ENCODE measurements at regions not wholly inside any gene's neighbourhood (a gene's known extent, or its start where the extent isn't known, plus 50 kb on each side); places are given as distances from the start of the nearest gene placed in this dataset.
"Not testable (repeated sequence)": the region's sequence is repeated elsewhere in the genome, so short reads cannot be mapped to it uniquely, and the experiment has no call there.

DNA sequence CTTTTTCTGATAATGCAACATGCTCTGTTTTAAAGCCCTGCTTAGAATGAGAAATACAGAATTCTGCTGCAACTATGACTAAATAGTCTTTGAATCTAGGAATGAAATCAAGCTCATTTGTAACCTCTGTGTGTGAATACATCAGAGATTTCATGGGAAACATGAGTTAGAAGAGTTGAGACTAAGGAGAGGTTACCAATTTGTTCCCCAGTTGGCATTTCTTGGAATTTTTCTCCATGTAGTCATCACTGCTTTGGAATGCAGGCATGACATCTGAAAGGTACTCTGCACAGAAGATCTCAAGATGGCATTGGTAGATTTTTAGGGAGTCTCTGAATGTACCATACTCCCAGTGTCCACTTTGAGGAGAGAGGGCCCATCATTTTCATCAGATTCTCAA lies 237.2 kb downstream of the TFAP2A start:
- no peak for DNase-seq (ENCODE audit: low spot score)

DNA sequence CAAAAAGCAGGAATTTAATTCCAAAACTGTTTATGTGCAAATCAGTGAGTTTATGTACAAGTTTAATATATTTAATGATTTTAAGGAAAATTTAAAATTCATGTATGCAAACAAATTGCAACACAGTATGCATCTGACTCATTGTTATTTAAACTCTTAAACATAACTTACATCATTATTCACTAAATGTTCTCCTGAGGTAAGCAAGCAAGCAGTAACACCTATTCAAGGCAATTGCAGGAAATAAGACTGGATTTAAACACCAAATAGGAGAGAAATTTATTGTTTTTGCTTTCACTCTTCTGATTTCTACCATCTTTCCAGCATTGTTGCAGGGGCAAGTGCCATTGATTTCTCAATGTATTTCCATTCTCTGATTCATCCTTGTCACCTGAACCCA lies 239.5 kb downstream of the TFAP2A start:
- no peak for DNase-seq (ENCODE audit: low spot score)

DNA sequence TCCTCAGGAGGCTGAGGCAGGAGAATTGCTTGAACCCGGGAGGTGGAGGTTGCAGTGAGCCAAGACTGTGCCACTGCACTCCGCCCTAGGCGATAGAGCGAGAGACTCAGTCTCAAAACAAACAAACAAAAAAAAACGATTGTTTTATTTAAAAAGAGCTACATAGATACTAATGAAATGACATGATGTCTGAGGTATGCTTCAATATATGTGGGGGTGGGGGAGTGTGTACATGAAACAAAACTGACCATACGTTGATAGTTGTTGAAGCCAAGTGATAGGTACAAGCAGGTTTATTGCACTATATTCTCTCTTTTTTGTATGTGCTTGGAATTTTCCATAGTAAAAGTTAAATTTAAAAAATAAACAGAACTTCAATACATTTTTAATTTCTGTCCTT lies 240.1 kb downstream of the TFAP2A start:
- no peak for DNase-seq (ENCODE audit: low spot score)

DNA sequence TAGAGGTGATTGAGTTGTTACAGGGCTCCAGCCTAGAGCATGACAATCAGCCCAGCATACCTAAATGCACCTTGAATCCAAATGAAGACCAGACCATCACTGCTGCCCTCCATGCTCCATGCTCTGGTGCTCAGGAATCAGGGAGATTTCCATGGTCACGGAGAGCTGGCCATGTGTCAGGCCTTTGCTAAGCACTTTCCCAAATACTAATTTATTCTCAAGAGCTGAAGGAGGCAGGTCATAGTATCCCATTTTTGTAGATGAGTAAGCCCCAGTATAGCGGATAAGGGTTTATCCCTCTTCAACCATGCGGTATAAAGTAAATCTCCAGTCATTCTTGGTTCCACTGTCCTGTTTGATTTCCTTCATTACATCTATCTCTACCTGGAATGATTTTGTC lies 240.8 kb downstream of the TFAP2A start:
- no peak for DNase-seq (ENCODE audit: low spot score)

DNA sequence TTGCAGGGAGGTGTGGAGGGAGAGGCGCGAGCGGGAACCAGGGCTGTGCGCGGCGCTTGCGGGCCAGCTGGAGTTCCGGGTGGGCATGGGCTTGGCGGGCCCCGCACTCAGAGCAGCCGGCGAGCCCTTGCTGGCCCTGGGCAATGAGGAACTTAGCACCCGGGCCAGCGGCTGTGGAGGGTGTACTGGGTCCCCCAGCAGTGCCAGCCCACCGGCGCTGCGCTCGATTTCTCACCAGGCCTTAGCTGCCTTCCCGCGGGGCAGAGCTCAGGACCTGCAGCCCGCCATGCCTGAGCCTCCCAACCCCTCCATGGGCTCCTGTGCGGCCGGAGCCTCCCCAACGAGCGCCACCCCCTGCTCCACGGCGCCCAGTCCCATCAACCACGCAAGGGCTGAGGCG lies 243.2 kb downstream of the TFAP2A start:
- not testable (repeated sequence) for DNase-seq (ENCODE audit: low spot score)

DNA sequence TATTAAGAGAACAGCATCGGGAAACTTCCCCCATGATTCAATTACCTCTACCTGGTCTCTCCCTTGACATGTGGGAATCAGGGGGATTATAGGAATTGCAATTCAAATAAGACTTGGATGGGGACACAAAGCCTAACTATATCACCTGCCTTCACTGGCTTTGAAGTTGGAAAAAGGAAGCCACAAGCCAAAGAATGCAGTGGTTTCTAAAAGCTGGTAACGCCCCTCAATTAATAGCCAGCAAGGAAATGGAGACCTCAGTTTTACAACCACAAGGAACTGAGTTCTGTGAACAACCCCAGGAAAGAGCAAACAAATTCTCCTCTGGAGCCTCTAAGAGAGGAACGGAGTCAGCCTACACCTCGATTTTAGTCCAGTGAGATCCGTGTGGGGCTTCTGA lies 244.1 kb downstream of the TFAP2A start:
- no peak for DNase-seq (ENCODE audit: low spot score)

DNA sequence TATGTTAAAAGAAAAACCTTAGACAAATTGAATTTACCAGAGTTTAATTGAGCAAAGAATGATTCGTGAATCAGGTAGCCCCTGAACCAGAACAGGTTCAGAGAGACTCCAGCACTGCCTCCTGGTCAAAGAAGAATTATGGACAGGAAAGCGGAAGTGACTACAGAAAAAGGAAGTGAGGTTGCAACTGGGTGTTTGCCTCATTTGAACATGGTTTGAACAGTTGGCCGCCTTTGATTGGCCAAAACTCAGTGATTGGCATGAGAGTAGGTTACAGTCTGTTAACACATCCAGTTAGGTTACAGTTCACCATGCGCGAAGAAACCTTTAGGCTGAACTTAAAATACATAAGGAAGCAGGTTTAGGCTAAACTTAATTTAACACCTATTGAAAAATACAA lies 248.8 kb downstream of the TFAP2A start:
- DNase-seq (ENCODE audit: low spot score): no peak

DNA sequence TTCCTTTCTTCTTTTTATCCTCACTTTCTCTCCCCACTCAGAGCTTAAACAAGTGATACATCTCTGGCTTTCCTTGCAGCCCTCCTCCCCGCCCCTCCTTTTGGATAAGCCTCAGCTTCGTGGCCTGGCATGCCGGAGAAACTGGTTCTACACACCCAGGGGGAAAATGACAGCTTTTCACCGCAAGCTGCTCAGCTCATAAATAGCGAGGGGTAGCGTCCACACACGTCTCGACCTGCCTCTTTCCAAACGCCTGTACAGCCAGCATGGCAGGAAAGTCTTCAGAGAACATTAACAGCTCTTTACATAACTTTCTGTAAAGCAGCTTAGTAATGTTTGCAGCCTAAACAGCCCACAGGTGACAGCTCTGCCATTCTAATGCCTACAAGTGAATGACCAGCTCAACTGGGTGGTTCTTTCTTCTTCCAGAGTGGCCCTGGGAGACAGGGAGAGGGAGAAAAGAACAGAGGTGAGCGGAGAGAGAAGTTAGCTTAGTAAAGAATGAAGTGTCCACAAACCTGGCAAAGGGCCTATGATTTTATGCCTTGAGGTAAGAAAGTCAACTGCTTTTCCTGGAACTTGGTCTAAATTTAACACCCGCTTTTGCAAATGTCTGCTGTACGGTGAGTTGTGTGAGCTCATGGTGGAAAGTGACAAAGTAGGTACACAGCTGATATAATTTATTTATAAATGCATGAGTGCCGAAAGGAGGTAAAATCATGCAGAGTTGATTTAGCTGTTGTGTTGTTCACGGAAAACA lies 251.5 kb downstream of the TFAP2A start:
- no peak for DNase-seq (ENCODE audit: low spot score)

DNA sequence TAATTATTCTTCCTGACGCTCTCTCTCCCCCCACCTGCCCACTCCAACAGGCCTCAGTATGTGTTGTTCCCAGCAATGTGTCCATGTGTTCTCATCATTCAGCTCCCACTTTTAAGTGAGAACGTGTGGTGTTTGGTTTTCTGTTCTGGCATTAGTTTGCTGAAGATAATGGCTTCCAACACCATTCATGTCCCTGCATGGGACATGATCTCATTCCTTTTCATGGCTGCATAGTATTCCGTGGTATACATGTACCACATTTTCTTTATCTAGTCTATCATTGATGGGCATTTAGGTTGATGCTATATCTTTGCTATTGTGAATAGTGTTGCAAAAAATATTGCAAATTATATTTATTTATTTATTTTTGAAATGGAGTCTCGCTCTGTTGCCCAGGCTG lies 258.0 kb downstream of the TFAP2A start:
- no peak for DNase-seq (ENCODE audit: low spot score)

DNA sequence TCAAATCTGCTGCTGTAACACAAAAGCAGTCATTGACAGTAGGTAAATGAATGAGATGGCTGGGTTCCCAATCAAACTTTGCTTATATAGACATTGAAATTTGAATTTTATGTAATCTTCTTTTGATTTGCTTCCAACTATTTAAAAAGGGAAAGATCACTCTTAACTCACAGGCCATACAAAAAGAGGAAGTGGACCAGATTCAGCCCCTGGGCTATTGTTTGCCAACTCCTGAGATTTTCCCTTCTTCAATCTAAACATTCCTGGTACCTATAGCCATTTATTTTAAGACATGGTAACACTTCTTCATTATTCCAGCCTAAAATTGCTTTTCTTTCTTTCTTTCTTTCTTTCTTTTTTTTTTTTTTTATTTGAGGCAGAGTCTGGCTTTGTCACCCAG lies 260.6 kb downstream of the TFAP2A start:
- no peak for DNase-seq (ENCODE audit: low spot score)

DNA sequence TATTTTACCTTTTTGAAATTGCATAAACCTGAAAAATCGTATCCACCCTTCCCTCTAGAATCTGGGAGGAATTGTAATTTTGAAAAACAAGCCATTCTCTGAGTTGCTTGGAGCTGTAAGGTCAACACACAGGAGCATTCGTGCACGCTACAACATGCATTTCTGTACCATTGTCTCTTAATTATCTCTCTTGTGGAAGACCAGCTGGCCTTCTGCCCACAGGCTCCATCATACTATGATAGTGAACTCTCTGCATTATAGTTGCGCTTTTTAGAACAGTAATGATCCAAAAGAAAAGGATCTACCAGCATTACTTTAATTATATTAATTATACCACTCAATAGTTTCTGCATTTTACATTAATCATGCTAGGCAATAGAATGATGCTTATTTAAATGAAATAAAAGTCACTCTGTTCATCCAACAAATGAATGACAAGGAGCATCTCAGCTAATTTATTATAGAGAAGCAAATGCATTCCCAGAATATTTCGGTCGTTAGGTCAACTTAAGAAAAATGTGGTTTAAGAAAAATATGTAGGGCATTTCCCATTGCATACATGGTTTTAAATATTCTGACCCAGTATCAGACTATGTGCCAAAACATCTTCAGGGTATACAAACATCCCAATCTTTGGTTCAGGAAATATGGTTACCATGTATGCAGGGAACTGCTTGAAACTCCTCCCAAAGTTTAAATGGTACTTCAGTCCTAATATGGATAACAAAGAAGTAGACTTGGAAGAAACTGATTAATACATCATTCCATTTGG lies 263.5 kb downstream of the TFAP2A start:
- no peak for DNase-seq (ENCODE audit: low spot score)

DNA sequence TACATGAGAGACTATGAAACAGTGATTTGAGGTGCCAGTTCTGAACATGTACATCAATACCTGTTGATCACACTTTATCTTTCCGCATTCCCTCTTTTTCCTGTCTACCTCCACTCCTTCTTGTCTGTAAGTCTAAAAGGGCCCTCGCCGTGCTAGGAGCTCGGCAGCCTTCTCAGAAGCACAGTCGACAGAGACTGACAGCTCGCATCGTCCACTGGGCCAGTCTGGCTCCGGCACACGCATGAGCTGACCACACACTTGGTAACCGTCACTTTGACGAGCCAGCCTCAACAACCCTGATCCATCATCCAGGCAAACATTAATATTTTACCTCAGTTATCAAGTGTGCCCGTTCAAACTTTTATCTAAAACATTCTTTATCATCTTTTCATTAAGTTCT lies 265.3 kb downstream of the TFAP2A start:
- DNase-seq (ENCODE audit: low spot score): no peak

DNA sequence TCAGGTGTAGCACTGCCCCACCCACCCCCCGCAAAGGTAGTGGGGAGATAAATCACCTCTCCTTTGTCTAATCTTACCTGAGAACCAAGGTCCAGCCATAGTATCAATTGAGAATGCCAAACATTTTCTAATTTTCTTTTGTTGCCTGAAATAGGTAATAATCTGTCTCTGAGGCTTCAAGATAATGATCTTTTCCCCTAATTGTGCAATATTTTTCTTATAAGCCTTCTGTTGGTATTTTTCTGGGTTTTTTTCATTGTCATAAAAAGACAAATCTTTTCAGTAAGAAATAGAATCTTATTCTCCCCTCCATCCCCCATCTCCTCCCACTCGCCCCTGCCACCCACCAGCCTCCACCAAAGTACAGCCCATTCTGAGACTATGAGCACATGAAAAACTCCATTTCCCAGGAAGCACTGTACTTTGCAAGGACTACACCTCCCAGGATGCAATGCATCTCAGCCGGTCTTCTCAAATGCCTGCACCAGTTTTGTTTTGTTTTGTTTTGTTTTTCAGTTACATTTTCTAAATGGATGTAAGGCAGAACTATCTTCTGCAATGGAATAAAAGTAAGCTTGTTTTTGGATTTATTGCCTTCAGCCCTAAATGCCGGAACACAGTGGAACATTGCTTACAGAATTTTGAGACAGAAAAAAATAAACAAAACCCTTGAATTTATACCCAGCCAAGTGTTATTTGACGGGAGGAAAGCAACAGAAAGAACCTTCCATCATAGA lies 268.0 kb downstream of the TFAP2A start:
- no peak for DNase-seq (ENCODE audit: low spot score)

DNA sequence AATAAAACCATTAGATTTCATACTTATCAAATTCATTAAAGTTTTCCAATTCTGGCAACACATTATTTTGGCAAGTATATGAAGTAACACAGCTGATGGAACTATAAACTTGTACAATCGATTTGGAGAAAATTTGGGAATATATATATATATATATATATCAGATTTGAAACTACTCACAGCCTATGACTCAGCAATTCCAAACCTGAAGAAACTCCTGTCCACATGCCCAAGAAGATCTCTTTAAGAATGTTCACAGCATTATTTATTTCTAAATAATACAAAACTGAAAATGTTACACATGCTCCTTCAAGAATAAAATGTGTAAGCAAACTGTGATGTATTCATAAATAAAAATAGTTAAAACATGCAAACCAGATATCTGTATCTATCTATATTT lies 270.1 kb downstream of the TFAP2A start:
- no peak for DNase-seq (ENCODE audit: low spot score)

DNA sequence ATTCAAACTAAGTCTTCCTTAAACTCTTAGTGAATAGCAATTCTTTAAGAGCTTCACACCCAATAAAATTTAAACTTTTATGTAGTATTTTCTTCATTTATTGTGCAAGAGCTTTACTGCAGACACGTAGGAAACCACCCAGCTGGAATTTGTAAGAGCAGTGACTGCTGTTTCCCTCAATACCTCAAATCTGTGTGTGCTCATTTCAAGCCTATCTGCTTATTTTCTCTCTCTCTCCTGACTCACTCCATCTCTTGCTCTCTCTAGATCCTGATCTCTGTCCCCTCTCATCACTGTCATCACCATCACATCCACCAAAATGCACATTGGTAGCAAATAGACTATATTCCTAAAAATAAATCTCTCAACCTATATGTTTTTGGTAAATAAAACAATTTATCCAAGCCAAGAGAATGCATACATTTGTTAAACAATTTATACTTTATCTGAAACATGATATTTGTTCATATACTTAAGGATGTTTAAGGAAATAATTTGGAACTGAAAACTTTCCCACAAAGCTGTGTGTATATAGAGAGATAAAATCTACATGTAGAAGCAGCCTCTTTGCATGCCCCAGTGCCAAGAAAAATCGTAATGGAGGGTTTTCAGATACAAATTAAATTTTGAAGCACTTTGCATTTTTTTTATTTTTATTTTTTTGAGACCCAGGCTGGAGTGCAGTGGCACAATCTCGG lies 273.0 kb downstream of the TFAP2A start:
- DNase-seq (ENCODE audit: low spot score): no peak

DNA sequence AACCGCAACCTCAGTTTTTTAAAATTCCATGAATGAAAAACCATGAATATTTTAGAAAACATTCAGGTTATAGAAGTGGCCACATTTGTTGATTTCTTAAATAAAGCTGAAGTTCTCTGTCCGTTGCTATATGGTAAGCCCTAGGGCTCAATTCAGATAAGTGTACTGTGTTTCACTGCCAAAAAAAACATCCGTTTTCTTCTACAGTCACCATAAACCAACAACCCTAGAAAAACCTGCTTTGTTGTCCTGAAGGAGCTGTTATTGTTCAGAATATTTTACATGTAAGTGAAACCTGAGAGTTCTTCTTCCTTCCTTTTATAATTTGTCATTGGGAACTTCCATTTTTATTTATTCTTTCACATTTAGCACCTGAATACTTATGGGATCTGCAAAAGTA lies 274.1 kb downstream of the TFAP2A start:
- DNase-seq (ENCODE audit: low spot score): no peak

DNA sequence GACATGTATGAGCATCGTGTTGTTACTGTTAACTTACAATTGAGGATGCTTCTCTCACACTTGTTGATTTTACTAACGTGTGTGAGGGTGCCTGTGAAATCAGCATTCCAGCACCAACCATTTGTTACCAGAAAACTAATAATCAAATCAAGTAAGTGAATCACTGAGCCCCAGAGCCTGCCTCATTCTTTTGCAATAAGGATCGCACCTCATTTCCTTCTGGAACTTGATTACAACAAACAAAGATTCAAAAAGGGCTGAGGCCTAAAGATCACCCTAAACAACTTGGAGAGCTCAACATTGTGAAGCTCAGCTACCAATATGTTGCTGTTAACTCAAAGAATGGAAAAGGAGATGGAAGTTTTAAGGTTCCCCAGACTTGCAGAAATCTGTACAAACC lies 274.7 kb downstream of the TFAP2A start:
- no peak for DNase-seq (ENCODE audit: low spot score)

DNA sequence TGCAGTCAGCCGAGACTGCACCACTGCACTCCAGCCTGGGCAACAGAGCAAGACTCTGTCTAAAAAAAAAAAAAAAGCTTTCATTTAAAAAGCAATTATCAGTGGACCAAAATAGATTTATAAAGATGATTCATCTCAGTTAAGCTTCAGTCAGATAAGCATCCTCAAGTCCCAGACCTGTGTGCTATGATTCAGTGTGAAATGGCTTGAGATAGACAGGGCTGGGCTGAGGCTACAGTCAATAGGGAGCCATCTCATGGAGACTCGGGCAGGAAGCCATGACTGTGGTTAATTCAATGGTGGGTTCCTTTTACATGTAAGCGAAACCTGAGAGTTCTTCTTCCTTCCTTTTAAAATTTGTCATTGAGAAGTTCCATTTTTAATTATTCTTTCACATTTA lies 276.0 kb downstream of the TFAP2A start:
- no peak for DNase-seq (ENCODE audit: low spot score)

DNA sequence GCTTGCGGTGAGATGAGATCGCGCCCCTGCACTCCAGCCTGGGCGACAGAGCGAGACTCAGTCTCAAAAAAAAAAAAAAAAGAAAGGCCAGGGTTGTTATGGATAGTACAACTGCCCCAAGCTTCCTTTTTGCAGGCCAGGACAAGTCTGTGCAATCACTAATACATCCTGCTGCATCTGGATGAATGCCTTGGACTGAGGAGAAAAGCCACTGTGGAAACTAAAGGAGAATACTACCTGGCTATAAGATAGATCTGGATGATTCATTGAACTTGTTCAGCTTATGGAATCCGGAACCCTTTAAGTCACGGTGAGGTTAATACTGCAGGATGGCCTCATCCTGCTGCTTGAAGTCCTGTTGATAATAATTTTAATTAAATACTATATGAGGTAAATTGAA lies 278.2 kb downstream of the TFAP2A start:
- no peak for DNase-seq (ENCODE audit: low spot score)

DNA sequence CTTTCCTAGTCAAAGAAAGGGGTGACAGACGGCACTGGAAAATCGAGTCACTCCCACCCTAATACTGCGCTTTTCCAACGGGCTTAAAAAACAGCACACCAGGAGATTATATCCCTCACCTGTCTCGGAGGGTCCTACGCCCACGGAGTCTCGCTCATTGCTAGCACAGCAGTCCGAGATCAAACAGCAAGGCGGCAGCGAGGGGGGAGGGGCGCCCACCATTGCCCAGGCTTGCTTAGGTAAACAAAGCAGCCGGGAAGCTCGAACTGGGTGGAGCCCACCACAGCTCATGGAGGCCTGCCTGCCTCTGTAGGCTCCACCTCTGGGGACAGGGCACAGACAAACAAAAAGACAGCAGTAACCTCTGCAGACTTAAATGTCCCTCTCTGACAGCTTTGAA lies 280.7 kb downstream of the TFAP2A start:
- DNase-seq (ENCODE audit: low spot score): not testable (repeated sequence)

DNA sequence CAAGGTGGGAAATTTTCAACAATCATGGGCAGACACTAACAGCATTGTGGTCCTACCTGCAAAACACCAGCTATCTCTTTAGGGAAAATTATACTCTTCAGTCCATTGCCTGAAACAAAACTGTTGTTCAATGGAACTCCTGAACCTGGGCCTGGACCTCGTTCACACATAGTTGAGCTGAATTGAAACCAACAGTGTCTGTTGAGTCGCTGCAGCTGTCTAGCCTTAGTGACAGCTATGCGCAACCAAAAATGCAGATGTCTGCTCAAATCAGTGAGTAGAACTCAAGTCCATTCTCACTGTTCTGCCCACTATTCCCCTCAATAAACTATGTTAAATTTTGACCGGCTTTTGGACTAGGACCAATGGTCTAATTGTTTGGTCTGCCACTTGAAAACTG lies 286.2 kb downstream of the TFAP2A start:
- DNase-seq (ENCODE audit: low spot score): no peak

DNA sequence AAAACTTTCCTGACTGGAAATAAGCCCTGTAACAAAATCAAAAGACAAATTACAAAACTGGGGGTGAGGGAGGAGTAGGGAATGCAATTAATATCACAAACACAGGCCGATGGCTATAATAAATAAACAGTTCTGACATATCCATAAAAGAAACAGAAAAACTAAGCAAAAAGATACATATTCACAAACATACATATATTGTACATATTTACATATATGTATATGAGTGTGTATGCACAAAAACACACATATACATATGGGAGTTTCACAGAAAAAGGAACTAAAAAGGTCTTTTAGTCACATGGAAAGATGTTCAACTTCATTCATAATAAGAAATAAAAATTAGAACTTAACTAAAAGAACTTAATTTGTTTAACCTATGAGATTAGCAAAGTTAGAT lies 292.7 kb downstream of the TFAP2A start:
- DNase-seq (ENCODE audit: low spot score): no peak
